Dermis blood vessel endothelial cell (primary cell): ENCODE measurements at regions not wholly inside any gene's neighbourhood (a gene's known extent, or its start where the extent isn't known, plus 50 kb on each side); places are given as distances from the start of the nearest gene placed in this dataset.

Experiments used
- DNase-seq: peaks from one replicate; pipeline ENCODE4 v3.0.0; 2010

DNA sequence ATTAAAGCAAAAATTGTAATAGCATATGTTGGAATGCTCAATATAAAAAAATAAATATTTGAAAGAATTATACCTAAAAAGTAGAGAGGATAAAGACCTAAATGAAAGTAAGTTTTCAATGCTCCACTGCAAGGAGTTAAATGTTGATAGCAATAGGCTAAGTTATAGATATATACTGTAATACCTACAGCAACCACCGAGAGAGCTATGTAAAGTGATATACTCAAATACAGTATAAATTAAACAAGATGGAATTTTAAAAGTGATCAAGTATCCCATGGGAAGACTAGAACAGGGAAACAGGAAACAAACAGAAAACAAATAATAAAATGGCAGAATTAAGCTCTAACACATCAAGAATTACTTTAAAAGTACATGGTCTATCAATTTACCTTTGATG, 73.9 kb downstream of the CASP3 start:
- no peak for DNase-seq

DNA sequence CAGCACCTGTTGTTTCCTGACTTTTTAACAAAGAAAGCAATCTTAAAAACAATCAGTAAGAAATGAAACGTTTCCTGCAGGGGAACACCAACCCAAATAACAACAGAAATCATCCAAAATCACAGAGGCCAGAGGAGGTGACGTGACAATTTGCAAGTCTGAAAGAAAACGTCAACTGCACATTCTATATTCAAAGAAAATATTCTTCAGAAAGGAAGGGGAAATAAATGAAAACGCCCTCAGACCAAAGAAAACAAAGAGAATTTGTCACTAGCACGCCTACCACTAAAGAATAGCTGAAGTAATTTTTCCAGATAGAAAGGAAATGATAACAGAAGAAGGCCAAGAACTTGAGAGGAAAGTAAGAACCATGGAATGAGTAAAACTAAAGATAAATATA, 74.4 kb downstream of the CASP3 start:
- DNase-seq: peak; percentile 89

DNA sequence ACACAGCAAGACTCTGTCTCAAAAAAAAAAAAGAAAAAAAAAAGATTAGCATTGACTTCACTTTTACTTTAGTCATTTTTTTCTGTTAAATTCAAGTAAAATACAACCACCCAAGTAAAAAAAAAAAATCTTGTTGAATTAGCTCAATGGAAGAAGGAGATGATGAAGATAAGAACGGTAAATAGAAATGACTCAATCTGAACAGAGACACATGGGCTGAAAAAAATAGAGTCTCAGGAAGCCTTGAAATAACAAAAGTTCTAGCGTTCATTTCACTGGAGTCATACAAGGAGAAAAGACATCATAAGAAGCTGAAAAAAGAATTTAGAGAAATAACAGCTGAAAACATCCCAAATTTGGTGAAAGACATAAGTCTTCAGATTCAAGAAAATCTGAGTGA, 75.5 kb downstream of the CASP3 start:
- peak; percentile 71 for DNase-seq

DNA sequence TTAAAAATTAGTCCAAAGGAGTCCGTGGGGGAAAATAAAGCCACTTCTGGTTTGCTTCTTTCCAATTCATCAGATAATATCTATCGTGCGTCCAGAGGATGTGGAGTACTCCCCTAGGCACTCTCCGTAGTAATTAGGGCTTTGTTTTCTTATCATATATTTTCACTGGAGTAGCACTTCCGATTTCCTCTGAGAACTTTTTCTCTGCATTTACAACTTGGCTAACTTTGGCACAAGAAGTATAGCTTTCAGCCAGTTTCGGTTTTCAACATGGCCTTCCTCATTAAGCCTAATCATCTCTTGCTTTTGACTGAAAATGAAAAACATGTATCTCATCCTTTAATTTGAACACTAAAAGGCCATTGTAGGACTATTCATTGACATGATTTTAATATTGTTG, 80.5 kb downstream of the CASP3 start:
- DNase-seq: peak; percentile 84

DNA sequence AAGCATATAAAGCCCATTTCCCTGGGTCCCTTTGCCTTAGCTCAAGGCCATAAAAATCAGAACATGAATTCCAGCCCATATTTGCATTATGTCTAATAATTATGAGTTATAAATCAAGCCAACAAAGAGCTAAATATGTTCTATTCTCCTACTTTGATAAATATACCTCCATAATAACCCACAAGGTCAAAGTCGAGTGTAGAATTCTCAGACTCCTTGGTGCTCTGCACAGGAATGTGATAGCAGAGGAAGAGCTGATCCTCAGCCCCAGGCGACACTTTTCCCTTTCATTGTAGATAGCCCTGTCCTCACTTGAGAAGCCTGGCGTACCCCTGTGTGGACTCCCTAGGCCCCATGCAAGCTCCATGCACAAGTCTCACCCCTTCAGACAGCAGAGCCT, 85.6 kb downstream of the CASP3 start:
- no peak for DNase-seq

DNA sequence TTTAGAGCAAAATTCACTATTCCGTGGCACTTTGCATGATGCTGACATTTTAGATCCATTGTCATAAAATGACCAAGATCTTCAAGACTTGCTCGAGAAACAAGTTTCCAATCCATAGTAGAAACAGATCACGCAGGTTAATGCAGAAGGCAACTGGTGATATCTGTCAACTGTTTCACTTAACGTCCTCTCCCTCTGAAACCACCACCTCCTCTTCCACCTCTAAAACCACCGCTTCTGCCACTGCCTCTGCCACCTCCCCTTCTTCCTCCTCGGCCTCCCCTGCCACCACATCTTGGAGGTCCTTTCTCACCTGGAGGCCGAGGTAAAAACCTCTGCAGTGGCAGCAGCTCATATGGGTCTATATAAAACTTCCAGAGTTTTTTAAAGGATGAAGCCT, 84.6 kb upstream of the IRF2 start:
- no peak for DNase-seq

DNA sequence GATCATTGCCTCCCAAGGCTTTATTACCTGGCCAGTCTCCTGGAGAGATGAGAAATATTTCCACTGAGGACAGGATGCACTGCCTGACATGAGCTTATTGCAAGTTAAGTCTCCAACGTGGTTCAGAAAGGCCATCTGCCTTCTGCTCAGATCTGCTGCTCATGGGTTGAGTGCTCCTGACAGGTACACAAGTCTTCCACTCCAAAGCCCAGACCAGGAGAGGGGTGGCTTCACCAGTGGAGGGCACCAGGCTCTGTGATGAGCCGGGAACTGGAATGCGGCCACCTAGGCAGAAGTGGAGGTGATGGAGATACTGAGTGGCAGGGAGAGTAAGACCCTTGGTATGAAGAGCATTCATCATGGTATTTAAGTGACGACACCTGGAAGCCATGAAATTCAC, 79.5 kb upstream of the IRF2 start:
- DNase-seq: no peak

DNA sequence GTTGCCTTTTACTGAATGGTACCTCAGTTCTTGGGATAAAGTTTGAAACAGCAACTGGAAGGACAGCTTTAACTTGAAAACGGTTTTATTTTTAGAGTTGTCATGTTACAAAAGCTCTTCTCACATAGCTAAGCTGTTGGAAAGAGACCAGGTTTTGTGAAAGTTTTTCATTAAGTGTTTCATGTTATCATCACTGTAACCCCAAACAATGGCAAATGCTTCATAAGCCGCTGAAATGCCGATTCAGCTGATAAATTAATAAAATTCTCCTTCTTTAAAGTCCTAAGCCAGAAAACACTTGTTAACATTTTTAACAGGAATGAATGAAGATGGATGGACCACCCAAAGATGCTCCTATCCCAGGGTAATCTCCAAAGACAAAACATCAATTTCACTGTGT, 76.1 kb upstream of the IRF2 start:
- DNase-seq: no peak

DNA sequence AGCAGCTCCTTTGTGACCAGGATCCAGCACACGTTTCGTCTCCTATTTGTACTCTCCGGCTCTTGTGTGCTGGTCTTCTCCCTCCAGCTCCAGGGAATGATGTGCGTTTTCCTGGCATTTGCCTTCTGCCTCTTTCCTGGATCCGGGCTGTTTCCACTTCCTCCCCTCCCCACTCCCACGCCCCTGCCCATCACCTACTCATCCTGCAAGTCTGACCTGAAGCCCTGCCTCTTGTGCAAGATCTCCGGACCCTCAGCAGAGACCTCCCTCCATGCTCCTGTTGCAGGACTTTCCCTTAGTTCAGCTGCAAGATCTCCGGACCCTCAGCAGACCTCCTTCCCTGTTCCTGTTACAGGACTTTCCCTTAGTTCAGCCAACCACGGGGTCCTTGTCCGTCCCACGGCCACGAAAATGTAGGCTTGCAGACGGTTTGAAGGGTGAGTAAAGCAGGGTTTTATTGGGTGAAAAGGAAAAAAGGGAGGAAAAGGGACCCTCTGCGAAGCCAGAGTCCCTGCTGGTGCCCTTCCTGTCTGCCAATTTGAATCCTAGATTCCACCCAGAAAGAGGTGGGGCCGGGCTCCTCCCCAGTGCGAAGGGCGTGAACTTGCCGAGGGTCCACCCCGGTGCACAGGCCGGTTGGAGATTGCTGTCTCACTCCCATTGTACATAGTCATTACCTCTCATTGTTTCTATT, 74.4 kb upstream of the IRF2 start:
- peak; percentile 65 for DNase-seq

DNA sequence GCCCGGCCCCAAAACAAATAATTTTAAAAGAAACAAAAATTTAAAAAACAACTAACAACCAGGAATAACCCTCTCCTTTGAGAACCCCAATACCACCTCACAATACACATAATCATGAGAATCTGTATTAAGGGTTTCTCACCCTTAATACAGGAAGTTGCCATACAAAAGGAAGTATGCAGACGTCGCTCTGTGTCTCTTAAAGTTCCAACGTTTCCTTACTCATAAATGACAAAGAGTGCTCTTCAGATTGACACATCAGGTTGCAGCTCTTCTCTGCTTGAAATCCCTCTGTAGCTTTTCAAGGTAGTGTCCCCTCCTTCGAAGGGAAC, 73.9 kb upstream of the IRF2 start:
- no peak for DNase-seq

DNA sequence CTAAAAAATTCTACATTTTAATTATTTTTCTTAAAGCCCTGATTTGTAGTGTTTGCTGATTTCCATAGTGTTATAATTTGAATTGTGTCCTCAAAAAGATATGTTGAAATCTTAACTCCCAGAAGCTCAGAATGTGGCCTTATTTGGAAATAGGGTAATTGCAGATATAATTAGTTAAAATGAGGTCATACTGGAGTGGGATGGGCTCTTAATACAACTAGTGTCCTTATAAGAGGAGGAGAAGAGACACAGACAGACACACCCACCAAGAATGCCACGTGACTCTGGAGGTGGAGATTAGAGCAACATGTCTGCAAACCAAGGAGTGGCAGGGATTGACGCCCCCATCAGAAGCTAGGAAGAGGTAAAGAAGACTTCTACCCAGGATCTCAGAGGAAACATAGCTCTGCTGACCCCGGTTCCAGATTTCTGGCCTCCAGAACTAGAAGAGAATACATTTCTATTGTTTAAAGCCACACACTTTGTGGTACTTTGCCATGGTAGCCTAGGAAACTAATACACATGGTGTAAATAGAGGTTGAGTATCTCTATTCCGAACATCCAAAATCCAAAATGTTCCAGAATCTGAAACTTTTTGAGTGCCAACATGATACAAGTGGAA, 70.5 kb upstream of the IRF2 start:
- DNase-seq: peak; percentile 23

DNA sequence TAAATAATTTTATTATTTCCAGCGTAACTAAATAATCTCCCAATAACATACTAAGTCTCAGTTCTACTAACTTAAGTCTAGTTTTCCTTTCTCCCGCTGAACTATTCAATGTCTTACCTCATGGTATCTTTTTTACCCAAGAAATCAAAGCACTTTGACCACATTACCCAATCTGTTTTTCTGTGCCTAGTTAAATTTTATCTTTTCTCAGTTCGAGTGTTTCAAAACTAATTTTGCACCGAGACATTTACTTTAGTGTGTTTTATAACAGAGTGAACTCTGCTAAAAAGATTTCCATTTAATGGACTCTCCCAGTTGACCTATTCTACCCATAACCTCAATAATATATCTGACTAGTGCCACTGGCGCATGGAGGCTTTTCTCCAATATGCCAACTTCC, 67.6 kb upstream of the IRF2 start:
- DNase-seq: no peak

DNA sequence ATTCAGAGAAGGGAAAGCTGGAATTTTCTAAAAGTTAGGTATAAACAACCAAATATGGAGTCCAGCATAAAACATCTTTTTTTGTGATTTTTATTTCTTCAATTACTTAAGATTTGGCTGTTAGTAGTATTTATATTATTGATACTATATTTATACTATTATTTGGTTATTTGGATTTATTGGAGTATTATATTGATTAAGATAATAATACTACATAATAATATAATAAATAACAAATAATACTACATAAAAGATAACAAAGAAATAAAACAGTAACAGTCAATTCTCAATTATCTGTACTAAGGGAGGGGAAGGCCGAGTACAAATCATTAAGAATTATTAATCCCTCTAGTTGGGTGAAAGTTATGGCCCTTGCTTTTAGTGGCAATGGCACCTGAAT, 66.0 kb upstream of the IRF2 start:
- no peak for DNase-seq

DNA sequence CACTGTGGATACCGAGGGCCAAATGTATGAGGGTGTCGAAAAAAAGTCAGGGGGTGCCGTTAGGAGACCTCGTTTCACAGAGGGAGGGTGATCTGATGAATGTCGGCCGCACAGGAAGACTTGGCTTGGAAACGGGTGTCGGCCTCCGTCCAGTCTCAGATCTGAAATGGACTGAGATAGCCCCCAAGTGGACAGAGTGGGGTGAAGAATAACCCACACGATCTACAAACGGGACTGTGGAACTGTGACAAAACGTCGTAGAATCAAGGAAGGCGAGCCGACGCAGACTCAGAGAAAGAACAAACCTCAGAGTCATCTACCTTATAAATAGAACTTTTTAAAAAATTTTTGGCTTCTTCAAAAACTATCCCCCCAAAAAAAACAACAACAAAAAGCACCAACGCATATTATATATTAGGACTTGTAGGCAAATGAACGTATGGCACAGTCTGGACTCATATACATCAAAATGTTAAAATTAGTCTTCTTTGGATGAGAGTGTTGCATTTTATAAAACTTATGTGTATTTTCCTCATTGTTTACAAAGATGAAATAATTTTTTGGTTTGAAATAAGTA, 63.8 kb upstream of the IRF2 start:
- DNase-seq: peak; percentile 97

DNA sequence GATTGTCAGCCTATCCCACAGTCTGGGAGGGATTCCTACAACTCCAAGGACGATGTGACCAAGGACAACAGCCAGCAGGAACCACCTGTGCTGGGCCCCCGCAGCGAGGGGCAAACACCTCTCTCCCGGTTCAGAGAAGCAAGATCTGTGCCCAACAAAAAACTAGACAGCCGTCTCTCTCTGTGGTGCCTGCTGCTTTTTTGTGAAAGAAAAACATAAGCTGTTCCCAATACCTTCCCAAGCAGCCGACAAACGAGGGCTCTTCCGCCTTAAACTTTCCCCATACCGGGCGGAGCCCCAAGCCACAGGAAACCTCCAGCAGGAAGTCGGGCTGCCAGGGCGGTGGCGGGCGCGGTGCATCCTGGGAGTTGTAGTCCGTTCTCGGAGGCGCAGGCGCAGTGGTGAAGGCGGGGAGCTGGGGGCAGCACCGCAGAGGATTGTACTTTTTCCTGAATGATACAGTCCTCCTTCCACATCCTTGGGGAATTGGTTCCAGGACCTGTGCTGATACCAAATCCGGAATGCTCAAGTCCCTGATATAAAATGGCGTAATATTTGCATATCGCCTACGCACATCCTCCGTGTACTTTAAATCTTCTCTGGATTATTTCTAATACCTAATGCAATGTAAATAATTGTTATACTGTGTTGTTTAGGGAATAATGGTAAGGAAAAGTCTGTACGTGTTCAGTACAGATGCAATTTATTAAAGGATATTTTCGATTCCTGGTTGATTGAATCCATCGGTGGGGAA, 63.1 kb upstream of the IRF2 start:
- DNase-seq: peak; percentile 98

DNA sequence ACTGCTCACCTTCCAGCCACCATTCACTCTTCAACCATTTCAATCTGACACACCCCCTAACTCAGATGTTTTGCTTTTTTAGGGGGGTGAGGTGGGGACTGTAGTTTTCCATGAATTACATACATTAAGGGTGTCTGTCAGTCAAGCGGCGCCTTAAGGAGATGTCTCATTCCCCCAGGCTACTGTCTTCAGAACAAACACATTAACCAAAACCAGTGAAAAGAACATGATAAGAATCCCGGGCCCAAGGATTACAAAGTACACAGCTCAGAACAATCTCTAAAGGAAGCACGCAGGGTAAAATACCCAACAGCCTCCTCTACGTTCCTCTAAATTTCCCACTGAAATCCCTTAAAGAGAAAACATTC, 62.5 kb upstream of the IRF2 start:
- DNase-seq: no peak

DNA sequence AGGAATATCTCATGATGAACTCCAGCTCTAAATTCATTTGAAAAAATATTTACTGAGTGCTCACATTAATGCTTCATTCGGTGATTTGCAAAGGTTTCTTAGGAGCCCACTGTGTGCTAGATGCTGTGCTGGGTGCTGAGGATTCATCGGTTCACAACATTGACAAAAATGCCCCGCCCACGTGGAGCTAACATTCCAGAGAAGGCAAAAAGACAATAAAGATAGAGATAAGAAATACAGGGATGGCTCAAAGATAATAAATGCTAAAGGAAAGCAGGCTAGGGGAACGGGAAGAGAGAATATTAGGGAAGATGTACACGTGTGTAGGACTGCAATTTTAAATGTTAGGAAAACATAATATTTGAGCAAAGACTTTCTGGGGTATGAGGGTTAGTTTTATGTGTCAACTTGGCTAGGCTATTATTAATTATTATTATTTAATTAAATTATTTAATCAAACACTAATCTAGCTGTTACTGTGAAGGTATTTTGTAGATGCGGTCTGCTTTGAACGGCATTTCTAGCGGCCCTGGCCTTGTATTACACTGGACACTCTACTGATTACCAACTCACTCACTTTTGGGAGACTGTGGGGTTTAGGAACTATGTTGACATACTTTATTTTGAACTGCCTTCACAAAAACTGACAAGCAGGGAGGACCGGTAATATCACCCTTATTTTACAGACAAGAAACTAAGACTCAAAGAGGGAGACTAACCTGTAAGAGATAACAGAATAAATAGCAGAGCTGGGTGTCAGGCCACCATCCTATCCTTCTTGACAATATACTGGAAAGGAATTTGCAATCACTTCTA, 61.9 kb upstream of the IRF2 start:
- peak; percentile 5 for DNase-seq

DNA sequence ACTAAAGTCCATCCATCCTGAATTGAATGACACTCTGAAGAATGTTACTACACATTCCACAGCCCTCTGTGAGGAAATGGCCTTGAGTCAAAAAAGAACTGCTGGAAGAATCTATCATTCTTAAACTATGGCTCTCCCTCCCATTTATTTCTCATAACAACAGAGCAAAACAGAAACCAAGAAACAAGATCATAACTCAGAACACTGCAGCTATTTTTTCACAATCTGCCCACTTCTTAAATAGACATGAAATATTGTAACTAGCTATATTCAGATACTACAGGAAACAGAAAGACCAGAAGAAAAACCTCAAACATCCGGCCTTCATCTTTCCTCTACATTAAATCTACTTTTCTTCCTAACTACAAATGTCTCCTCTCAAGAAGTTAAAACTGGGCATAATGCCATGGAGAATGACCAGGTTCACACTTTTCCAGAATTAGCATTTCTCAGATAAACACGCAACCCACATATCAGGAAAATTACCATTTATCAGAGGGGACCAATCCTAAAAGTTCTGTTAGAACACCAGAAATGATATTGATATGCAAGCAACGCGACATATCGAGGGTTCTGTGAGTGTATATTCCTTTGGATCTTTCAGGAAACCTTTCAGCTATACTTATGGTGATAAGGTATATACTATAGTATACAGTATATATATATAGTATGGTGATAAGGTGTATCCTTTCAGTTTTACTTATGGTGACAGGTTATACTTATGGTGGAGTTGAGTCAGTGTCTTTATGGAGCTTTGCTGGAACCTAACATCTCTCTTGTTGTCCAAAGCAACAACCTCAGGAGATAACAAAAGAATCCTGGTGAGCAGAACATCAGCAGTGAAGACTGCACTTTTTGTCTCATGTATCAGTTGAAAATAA, 60.4 kb upstream of the IRF2 start:
- DNase-seq: peak; percentile 78

DNA sequence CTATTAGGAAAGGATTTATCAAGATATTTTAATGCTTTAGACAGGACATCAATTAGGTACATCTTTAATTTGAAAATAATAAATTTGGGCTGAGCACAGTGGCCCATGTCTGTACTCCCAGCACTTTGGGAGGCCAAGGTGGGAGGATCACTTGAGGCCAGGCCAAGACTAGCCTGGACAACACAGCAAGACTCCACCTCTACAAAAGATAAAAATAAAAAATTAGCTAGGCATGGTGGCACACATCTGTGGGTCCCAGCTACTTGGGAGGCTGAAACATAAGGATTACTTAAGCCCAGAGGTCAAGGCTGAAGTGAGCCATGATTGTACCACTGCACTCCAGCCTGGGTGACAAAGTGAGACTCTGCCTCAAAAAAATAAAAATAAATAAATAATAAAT, 59.6 kb upstream of the IRF2 start:
- no peak for DNase-seq

DNA sequence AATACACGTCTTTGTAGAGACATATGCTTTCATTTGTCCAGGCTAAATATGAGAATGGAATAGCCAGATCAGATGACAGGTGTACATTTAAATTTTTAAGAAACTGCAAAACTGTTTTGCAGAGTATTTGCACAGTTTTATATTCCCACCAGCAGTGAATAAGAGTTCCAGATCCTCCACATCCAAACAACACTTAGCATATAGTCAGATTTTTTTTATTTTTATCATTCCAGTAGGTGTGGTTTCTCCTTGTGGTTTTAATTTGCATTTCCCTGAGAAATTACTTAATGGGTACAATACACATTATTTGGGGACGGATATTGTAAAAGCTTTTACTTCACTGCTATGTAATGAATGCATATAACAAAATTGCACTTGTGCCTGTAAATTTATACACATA, 56.7 kb upstream of the IRF2 start:
- DNase-seq: no peak

DNA sequence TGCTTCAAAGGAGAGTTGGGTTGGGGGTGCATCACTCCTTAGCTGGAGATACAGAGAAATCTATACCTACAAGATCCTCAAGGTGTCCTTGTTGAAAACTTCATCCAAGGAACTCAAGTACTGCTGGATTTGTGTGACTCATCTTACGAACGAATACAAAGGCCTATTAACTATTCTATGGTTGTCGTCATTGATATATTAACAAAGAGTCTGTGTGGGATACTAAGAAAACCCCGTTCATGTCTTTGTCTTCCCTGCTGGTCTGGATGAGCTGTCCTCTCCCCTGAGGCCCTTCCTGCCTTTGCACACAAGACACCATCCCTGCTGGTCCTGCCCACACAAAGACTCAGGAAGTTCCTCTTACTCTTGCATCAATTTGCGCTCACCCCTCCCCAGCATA, 54.9 kb upstream of the IRF2 start:
- no peak for DNase-seq

DNA sequence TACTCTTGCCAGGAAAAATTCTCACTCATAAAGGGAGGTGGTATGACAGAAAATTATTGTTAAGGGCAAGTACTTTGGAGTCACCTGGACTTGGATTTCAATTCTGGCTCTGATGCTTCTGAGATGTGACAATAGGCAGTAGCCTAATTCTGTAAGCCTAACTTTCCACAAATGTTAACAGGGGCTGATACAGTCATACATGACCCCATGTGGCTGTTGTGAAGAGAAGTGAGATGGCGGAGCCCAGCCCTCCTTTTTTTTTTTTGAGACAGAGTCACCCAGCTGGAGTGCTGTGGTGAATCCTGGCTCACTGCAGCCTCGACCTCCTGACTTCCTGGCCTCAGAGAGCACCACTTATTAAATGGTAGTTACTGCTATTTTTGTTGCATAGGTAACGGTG, 54.4 kb upstream of the IRF2 start:
- DNase-seq: no peak
